ENCODE measurements at regions not wholly inside any gene's neighbourhood (a gene's known extent, or its start where the extent isn't known, plus 50 kb on each side); places are given as distances from the start of the nearest gene placed in this dataset.

DNA sequence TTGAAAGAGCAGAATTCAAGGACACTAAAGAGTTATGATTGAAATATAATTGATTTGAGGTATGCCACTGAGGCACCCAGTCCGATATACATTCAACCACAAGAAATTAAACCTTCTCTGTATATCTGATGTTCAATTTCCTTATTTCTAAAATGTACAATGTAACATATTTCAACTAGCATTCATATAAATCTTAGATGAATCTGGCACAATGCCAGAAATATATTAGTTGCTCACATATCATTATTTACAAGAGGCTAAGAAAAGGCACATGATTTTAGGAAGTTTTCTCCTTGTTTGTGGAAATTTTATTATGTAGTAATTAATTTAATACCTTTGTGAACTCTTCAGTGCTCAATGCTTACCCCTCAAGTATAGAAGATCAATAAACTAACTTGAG is 532.3 kb downstream of the KCNA4 start:
- TF ChIP-seq ZNF274 (IDR thresholded peaks at IDR 0.05; ENCODE audit: low read depth, low read length) (no peak), SUZ12 (IDR thresholded peaks at IDR 0.05; ENCODE audit: extremely low read depth, insufficient read depth, insufficient read length) (no peak), YY1 (IDR thresholded peaks at IDR 0.05; ENCODE audit: insufficient read depth, insufficient read length) (no peak)

Measured in NT2/D1 (cell line).